ENCODE measurements at regions not wholly inside any gene's neighbourhood (a gene's known extent, or its start where the extent isn't known, plus 50 kb on each side); places are given as distances from the start of the nearest gene placed in this dataset.

GRCh38 chr12:66837311-66837627, 158.4 kb upstream of the GRIP1 start:
- TF ChIP-seq CTCF (IDR thresholded peaks at IDR 0.05; ENCODE audit: poor library complexity, severe bottlenecking) (no peak), REST (IDR thresholded peaks at IDR 0.05; ENCODE audit: borderline replicate concordance) (no peak), TAF1 (IDR thresholded peaks at IDR 0.05; ENCODE audit: low read depth) (no peak), POLR2AphosphoS5 (IDR thresholded peaks at IDR 0.05) (no peak), EP300 (conservative IDR thresholded peaks at IDR 0.05; ENCODE audit: poor library complexity, severe bottlenecking) (no peak), RAD21 (conservative IDR thresholded peaks at IDR 0.05) (no peak), MXI1 (conservative IDR thresholded peaks at IDR 0.05; ENCODE audit: poor library complexity, severe bottlenecking) (no peak), SMC3 (conservative IDR thresholded peaks at IDR 0.05; ENCODE audit: poor library complexity) (no peak), EZH2 (IDR thresholded peaks at IDR 0.05; ENCODE audit: borderline replicate concordance, insufficient read depth, low read length, poor library complexity, severe bottlenecking) (no peak)
- no peak overlapping the region for H3K4me2 ChIP-seq (ENCODE audit: low read length)

GRCh38 chr12:66838366-66838765, 159.5 kb upstream of the GRIP1 start:
- no peaks in the 10 kb centered on the region for H4K20me1 ChIP-seq (ENCODE audit: insufficient read depth)
- no peaks in the 10 kb centered on the region for H3K9me3 ChIP-seq (ENCODE audit: low read length)
- H3K36me3 ChIP-seq (ENCODE audit: insufficient read depth, low read length): no peaks in the 10 kb centered on the region
- no peak overlapping the region for H3K9ac ChIP-seq (ENCODE audit: low read length)
- no peak overlapping the region for H3K4me3 ChIP-seq (ENCODE audit: low read length)
- no peaks in the 10 kb centered on the region for H3K27me3 ChIP-seq (ENCODE audit: insufficient read depth, low read depth, low read length)
- no peaks in the 10 kb centered on the region for H3F3A ChIP-seq (ENCODE audit: insufficient read depth, low read length, poor library complexity, severe bottlenecking)
- H3K79me2 ChIP-seq (replicated peaks; ENCODE audit: insufficient read depth, low read length): no peaks in the 10 kb centered on the region
- no peaks in the 10 kb centered on the region for H3K9me2 ChIP-seq (ENCODE audit: insufficient read depth, low read length)
- TF ChIP-seq EP300 (conservative IDR thresholded peaks at IDR 0.05; ENCODE audit: poor library complexity, severe bottlenecking): no peak
- TF ChIP-seq RAD21 (conservative IDR thresholded peaks at IDR 0.05): no peak
- no peak for TF ChIP-seq POLR2AphosphoS5 (IDR thresholded peaks at IDR 0.05)
- no peak for TF ChIP-seq SMC3 (conservative IDR thresholded peaks at IDR 0.05; ENCODE audit: poor library complexity)
- TF ChIP-seq REST (IDR thresholded peaks at IDR 0.05; ENCODE audit: borderline replicate concordance): no peak
- no peak for TF ChIP-seq MXI1 (conservative IDR thresholded peaks at IDR 0.05; ENCODE audit: poor library complexity, severe bottlenecking)
- TF ChIP-seq EZH2 (IDR thresholded peaks at IDR 0.05; ENCODE audit: borderline replicate concordance, insufficient read depth, low read length, poor library complexity, severe bottlenecking): no peak
- no peak overlapping the region for H3K4me2 ChIP-seq (ENCODE audit: low read length)
- H2AFZ ChIP-seq (ENCODE audit: low read depth, low read length): no peak overlapping the region
- no peak overlapping the region for H3K27ac ChIP-seq (ENCODE audit: low read length)

More at GRCh38 chr12:66837311-66837627, 158.4 kb upstream of the GRIP1 start:
- Histone ChIP-seq H4K20me1 (ENCODE audit: insufficient read depth) (no peaks in the 10 kb centered on the region), H3K27me3 (ENCODE audit: insufficient read depth, low read depth, low read length) (no peaks in the 10 kb centered on the region), H3F3A (ENCODE audit: insufficient read depth, low read length, poor library complexity, severe bottlenecking) (no peaks in the 10 kb centered on the region), H2AFZ (ENCODE audit: low read depth, low read length) (no peak overlapping the region), H3K4me3 (ENCODE audit: low read length) (no peak overlapping the region), H3K9ac (ENCODE audit: low read length) (no peak overlapping the region), H3K9me3 (ENCODE audit: low read length) (no peaks in the 10 kb centered on the region), H3K9me2 (ENCODE audit: insufficient read depth, low read length) (no peaks in the 10 kb centered on the region), H3K36me3 (ENCODE audit: insufficient read depth, low read length) (no peaks in the 10 kb centered on the region), H3K79me2 (replicated peaks; ENCODE audit: insufficient read depth, low read length) (no peaks in the 10 kb centered on the region), H3K27ac (ENCODE audit: low read length) (no peak overlapping the region)
